GM12892 (cell line): ENCODE measurements at regions not wholly inside any gene's neighbourhood (a gene's known extent, or its start where the extent isn't known, plus 50 kb on each side); places are given as distances from the start of the nearest gene placed in this dataset.

Source experiments
- POLR2A ChIP-seq: IDR thresholded peaks from 2 replicates; pipeline ENCODE4 v1.6.1; 2011; ENCODE audit warnings: low read depth, low read length, control low read depth
- POLR2AphosphoS5 ChIP-seq: IDR thresholded peaks from 2 replicates; pipeline ENCODE4 v1.6.1; 2011; ENCODE audit warnings: low read depth, low read length, control low read depth
- TAF1 ChIP-seq: IDR thresholded peaks from 2 replicates; pipeline ENCODE4 v1.6.1; 2011; ENCODE audit warnings: low read depth, mild to moderate bottlenecking, control low read depth, low read length, borderline replicate concordance

GRCh38 chr12:13342971-13343370 is 146.4 kb downstream of the EMP1 start:
- TF ChIP-seq POLR2A (no peak), TAF1 (no peak), POLR2AphosphoS5 (no peak)
